Osteocyte (in vitro differentiated cells): ENCODE measurements at regions not wholly inside any gene's neighbourhood (a gene's known extent, or its start where the extent isn't known, plus 50 kb on each side); places are given as distances from the start of the nearest gene placed in this dataset.

Experiments
- DNase-seq: peaks from one replicate; pipeline ENCODE4 v3.0.0; 2021; ENCODE audit warnings: mixed read lengths; ENCODE audit not compliant: unreplicated experiment; ENCODE audit errors: extremely low spot score
- H3K27ac Mint-ChIP-seq: one replicate; pipeline ENCODE4 v1.8.0; 2021; ENCODE audit warnings: mild to moderate bottlenecking, mixed read lengths; ENCODE audit not compliant: unreplicated experiment
- H3K27me3 Mint-ChIP-seq: one replicate; pipeline ENCODE4 v1.8.0; 2021; ENCODE audit warnings: mixed read lengths; ENCODE audit not compliant: unreplicated experiment
- H3K36me3 Mint-ChIP-seq: one replicate; pipeline ENCODE4 v1.8.0; 2021; ENCODE audit warnings: mixed read lengths; ENCODE audit not compliant: unreplicated experiment
- H3K4me1 Mint-ChIP-seq: one replicate; pipeline ENCODE4 v1.8.0; 2021; ENCODE audit warnings: mixed read lengths; ENCODE audit not compliant: unreplicated experiment
- H3K4me3 Mint-ChIP-seq: one replicate; pipeline ENCODE4 v1.8.0; 2021; ENCODE audit warnings: mild to moderate bottlenecking, moderate library complexity, mixed read lengths; ENCODE audit not compliant: unreplicated experiment
- H3K9me3 Mint-ChIP-seq: one replicate; pipeline ENCODE4 v1.8.0; 2021; ENCODE audit warnings: mixed read lengths; ENCODE audit not compliant: unreplicated experiment
- TF ChIP-seq, protein P1 (sequence below): fragments of 200-600 bp; sonication (generic); IDR thresholded peaks from 2 replicates; pipeline ENCODE4 v1.5.0; 2021; ENCODE audit warnings: antibody characterized with exemption, mild to moderate bottlenecking, moderate library complexity

DNA sequence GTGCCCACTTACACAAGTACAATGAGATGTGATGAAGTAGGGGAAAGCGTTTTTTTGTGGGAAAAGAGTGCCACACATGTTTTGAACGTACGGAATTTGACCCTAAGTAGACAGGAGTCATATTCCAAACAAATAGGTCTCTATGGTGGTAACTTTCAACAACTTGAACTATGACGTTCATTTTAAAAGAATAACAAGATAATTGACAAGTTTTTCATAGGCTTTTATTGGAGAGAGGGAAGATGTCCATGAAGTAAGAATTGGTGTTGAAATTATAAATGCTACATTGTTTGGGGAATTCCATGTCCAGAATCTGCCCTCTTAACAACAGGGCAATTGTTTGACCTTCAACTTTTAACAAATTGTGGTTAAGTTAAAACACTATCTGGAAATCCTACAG, 126.5 kb downstream of the GASK1B start:
- TF ChIP-seq, protein P1, sequence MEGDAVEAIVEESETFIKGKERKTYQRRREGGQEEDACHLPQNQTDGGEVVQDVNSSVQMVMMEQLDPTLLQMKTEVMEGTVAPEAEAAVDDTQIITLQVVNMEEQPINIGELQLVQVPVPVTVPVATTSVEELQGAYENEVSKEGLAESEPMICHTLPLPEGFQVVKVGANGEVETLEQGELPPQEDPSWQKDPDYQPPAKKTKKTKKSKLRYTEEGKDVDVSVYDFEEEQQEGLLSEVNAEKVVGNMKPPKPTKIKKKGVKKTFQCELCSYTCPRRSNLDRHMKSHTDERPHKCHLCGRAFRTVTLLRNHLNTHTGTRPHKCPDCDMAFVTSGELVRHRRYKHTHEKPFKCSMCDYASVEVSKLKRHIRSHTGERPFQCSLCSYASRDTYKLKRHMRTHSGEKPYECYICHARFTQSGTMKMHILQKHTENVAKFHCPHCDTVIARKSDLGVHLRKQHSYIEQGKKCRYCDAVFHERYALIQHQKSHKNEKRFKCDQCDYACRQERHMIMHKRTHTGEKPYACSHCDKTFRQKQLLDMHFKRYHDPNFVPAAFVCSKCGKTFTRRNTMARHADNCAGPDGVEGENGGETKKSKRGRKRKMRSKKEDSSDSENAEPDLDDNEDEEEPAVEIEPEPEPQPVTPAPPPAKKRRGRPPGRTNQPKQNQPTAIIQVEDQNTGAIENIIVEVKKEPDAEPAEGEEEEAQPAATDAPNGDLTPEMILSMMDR, result no peak
- Mint-ChIP-seq H3K9me3 (peaks cover 3% of the 10 kb centered on the region), H3K4me3 (no peak overlapping the region), H3K27me3 (no peaks in the 10 kb centered on the region), H3K36me3 (peaks cover 2% of the 10 kb centered on the region), H3K27ac (no peak overlapping the region), H3K4me1 (peaks cover 40% of the 10 kb centered on the region)
- no peak for DNase-seq

DNA sequence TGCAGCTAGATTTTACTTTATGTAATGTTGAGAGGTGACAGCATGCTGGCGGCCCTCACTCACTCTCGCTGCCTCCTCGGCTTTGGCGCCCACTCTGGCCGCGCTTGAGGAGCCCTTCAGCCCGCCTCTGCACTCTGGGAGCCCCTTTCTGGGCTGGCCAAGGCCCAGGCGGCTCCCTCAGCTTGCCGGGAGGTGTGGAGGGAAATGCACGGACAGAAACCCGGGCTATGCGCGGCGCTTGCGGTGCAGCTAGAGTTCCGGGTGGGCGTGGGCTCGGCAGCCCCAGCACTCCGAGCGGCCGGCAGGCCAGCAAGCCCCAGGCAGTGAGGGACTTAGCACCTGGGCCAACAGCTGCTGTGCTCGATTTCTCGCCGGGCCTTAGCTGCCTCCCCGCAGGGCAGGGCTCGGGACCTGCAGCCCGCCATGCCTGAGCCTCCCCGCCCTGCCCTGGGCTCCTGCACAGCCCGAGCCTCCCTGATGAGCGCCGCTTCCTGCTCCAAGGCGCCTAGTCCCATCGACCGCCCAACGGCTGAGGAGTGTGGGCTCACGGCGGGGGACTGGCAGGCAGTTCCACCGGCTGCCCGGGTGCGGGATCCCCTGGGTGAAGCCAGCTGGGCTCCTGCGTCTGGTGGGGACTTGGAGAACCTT, 128.7 kb downstream of the GASK1B start:
- peaks cover 4% of the 10 kb centered on the region for H3K36me3 Mint-ChIP-seq
- no peak overlapping the region for H3K27ac Mint-ChIP-seq
- peaks cover 21% of the 10 kb centered on the region for H3K9me3 Mint-ChIP-seq
- TF ChIP-seq, protein P1, result no peak
- no peaks in the 10 kb centered on the region for H3K27me3 Mint-ChIP-seq
- DNase-seq, result peak; percentile 83
- H3K4me3 Mint-ChIP-seq, result no peak overlapping the region
- H3K4me1 Mint-ChIP-seq, result peaks cover 34% of the 10 kb centered on the region

DNA sequence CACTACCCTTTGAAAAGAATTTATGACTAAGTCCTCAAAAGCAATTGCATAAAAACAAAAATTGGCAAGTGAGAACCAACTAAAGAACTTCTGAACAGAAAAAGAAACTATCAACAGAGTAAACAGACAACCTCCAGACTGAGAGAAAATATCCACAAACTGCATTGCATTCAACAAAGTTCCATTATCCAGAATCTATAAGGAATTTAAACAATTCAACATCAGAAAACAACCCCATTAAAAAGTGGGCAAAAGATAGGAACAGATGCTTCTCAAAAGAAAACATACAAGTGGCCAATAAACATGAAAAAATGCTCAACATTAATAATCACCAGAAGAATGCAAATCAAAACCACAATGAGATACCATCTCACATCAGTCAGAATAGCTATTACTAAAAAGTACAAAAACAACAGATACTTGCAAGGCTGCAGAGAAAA, 130.2 kb downstream of the GASK1B start:
- TF ChIP-seq, protein P1, result no peak
- H3K4me3 Mint-ChIP-seq, result peak overlapping the region; percentile 14
- DNase-seq, result no peak
- peak overlapping the region; percentile 42 for H3K27ac Mint-ChIP-seq
- peaks cover 27% of the 10 kb centered on the region for H3K9me3 Mint-ChIP-seq
- H3K4me1 Mint-ChIP-seq, result peaks cover 34% of the 10 kb centered on the region
- H3K27me3 Mint-ChIP-seq, result no peaks in the 10 kb centered on the region
- H3K36me3 Mint-ChIP-seq, result peaks cover 8% of the 10 kb centered on the region

DNA sequence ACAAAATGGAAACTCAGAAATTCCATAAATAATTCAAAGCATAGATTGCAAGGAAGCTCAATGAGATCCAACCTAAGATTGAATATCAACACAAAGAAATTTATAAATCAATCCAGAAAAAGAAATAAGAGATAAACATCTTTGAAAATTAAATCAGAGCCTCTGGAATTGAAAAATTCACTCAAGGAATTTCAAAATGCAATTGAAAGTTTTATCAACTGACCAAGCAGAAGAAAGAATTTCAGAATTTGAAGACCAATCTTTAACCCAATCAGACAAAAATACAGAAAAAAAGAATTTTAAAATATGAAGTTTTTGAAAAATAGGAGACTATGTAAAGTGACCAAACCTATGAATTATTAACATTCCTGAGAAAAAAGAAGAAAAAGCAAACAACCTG, 134.1 kb downstream of the GASK1B start:
- Mint-ChIP-seq H3K27ac (no peak overlapping the region), H3K9me3 (peaks cover 27% of the 10 kb centered on the region), H3K27me3 (no peaks in the 10 kb centered on the region), H3K4me3 (no peak overlapping the region), H3K4me1 (peaks cover 26% of the 10 kb centered on the region), H3K36me3 (peaks cover 6% of the 10 kb centered on the region)
- TF ChIP-seq, protein P1, result no peak
- DNase-seq, result no peak

DNA sequence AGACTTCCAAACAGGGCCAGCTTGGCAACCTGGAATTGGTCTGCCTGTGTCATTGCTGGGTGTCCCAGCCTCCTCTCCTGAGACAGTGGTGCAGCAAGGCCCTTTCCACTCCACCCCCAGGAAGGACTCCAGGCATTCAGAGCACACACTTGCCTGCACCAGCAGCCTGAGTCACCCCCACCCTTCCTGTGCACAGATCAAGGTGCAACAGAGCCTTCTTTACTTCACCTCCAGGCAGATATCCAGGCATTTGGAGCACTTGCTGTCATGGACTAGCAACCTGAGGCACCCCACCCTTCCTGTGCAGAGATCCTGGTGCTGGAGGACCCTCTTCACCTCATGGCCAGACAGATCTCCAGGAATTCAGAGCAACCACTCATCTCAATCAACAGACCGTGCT, 135.8 kb downstream of the GASK1B start:
- TF ChIP-seq, protein P1, result no peak

More for the DNA sequence above, 135.8 kb downstream of the GASK1B start:
- Mint-ChIP-seq H3K4me1 (peaks cover 20% of the 10 kb centered on the region), H3K9me3 (peaks cover 26% of the 10 kb centered on the region), H3K36me3 (peaks cover 6% of the 10 kb centered on the region), H3K27me3 (no peaks in the 10 kb centered on the region), H3K4me3 (no peak overlapping the region), H3K27ac (no peak overlapping the region)
- no peak for DNase-seq
